ENCODE measurements at regions not wholly inside any gene's neighbourhood (a gene's known extent, or its start where the extent isn't known, plus 50 kb on each side); places are given as distances from the start of the nearest gene placed in this dataset.

GRCh38 chr15:81911022-81911971 lies 134.5 kb downstream of the MEX3B start:
- peaks cover 13% of the 10 kb centered on the region; the same call in 2 of the 3 replicates for H3K4me1 Mint-ChIP-seq
- H3K4me2 ChIP-seq, result no peak overlapping the region
- DNase-seq (ENCODE audit: low spot score), result no peak
- no peaks in the 10 kb centered on the region for H3K27me3 ChIP-seq (ENCODE audit: insufficient read depth)
- H3K4me3 ChIP-seq, result no peak overlapping the region
- no peak for TF ChIP-seq STAT1 (IDR thresholded peaks at IDR 0.05; ENCODE audit: unreplicated experiment)
- no peak for TF ChIP-seq ZNF331 (CRISPR knock-in tag; IDR thresholded peaks at IDR 0.05; ENCODE audit: low read depth)
- TF ChIP-seq CTCF (conservative IDR thresholded peaks at IDR 0.05; ENCODE audit: low read depth in 2 of 2), result no peak
- TF ChIP-seq POLR2AphosphoS5 (IDR thresholded peaks at IDR 0.05; ENCODE audit: low read depth), result no peak
- no peak for TF ChIP-seq JUNB (IDR thresholded peaks at IDR 0.05; ENCODE audit: unreplicated experiment)
- no peak for TF ChIP-seq EZH2phosphoT487 (IDR thresholded peaks at IDR 0.05; ENCODE audit: unreplicated experiment)
- no peak for TF ChIP-seq ZNF462 (CRISPR knock-in tag; IDR thresholded peaks at IDR 0.05)
- no peak for TF ChIP-seq ETS1 (IDR thresholded peaks at IDR 0.05)
- no peak for TF ChIP-seq EZH2 (IDR thresholded peaks at IDR 0.05; ENCODE audit: low read depth, unreplicated experiment)
- no peak for TF ChIP-seq REST (IDR thresholded peaks at IDR 0.05; ENCODE audit: unreplicated experiment)
- TF ChIP-seq ZNF114 (CRISPR knock-in tag; IDR thresholded peaks at IDR 0.05), result no peak
- no peak for TF ChIP-seq NANOG (IDR thresholded peaks at IDR 0.05; ENCODE audit: borderline replicate concordance)
- no peak for ATAC-seq
- H3K36me3 ChIP-seq (ENCODE audit: insufficient read depth), result no peaks in the 10 kb centered on the region
- H3K27ac Mint-ChIP-seq, result no peak overlapping the region
- H3K4me1 ChIP-seq (ENCODE audit: insufficient read depth), result peaks cover 22% of the 10 kb centered on the region
- no peaks in the 10 kb centered on the region; the same call in 2 of the 3 replicates for H3K9me3 Mint-ChIP-seq
- H2AFZ ChIP-seq, result no peak overlapping the region
- no peaks in the 10 kb centered on the region for H4K20me1 ChIP-seq (replicated peaks; ENCODE audit: insufficient read depth)
- no peaks in the 10 kb centered on the region; the same call in 1 of the 2 replicates for H3K9me2 ChIP-seq (ENCODE audit: insufficient read depth)
- H3K79me2 ChIP-seq (replicated peaks; ENCODE audit: insufficient read depth), result no peaks in the 10 kb centered on the region
- H3F3A ChIP-seq (replicated peaks; ENCODE audit: low read depth), result no peaks in the 10 kb centered on the region
- no peak overlapping the region for H3K4me3 Mint-ChIP-seq
- no peaks in the 10 kb centered on the region for H3K36me3 Mint-ChIP-seq (ENCODE audit: low read depth)
- H3K27me3 Mint-ChIP-seq (ENCODE audit: insufficient read depth, low read depth, poor library complexity), result peaks cover 2% of the 10 kb centered on the region
- no peak overlapping the region for H3K27ac ChIP-seq (ENCODE audit: low read depth)

Data from GM23338 (cell line).